Retinal pigment epithelial cell (primary cell): ENCODE measurements at regions not wholly inside any gene's neighbourhood (a gene's known extent, or its start where the extent isn't known, plus 50 kb on each side); places are given as distances from the start of the nearest gene placed in this dataset.

ENCODE experiments used
- DNase-seq: peaks from one replicate; pipeline ENCODE4 v3.0.0-alpha.2; 2010; ENCODE audit warnings: low read depth
- H3K4me3 ChIP-seq: 2 replicates; pipeline ENCODE4 v1.5.1; 2011; ENCODE audit warnings: mild to moderate bottlenecking, low read length, control low read depth, moderate library complexity
- TF ChIP-seq, protein P1 (sequence below): conservative IDR thresholded peaks from 2 replicates; pipeline ENCODE4 v1.5.1; 2011; ENCODE audit warnings: low read depth, low read length, control low read depth, inconsistent platforms

DNA sequence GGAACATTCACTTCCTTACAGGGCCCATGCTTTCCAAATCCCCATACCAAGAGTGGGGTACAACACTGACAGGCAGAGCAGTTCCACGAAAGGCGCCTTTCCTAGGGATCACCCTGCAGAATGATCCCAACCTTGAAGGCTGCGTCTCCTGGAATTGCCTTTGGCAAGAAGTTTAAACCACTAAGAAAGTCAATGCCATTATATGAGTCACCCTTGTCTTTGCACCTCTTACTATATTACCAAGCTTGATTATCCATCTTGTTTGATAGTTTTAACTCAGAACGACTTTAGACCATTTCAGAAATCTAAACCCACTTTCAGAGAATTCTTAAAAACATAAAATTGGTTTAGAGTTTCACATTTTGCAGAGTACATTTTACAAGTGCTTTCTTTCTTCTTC is 282.1 kb downstream of the ARHGAP12 start:
- TF ChIP-seq, protein P1, sequence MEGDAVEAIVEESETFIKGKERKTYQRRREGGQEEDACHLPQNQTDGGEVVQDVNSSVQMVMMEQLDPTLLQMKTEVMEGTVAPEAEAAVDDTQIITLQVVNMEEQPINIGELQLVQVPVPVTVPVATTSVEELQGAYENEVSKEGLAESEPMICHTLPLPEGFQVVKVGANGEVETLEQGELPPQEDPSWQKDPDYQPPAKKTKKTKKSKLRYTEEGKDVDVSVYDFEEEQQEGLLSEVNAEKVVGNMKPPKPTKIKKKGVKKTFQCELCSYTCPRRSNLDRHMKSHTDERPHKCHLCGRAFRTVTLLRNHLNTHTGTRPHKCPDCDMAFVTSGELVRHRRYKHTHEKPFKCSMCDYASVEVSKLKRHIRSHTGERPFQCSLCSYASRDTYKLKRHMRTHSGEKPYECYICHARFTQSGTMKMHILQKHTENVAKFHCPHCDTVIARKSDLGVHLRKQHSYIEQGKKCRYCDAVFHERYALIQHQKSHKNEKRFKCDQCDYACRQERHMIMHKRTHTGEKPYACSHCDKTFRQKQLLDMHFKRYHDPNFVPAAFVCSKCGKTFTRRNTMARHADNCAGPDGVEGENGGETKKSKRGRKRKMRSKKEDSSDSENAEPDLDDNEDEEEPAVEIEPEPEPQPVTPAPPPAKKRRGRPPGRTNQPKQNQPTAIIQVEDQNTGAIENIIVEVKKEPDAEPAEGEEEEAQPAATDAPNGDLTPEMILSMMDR = no peak
- H3K4me3 ChIP-seq = no peak overlapping the region
- no peak for DNase-seq

- no peak for DNase-seq
- TF ChIP-seq, protein P1 = no peak
- H3K4me3 ChIP-seq = no peak overlapping the region
Measured at GRCh38 chr10:31645786-31646185, 282.8 kb downstream of the ARHGAP12 start.

DNA sequence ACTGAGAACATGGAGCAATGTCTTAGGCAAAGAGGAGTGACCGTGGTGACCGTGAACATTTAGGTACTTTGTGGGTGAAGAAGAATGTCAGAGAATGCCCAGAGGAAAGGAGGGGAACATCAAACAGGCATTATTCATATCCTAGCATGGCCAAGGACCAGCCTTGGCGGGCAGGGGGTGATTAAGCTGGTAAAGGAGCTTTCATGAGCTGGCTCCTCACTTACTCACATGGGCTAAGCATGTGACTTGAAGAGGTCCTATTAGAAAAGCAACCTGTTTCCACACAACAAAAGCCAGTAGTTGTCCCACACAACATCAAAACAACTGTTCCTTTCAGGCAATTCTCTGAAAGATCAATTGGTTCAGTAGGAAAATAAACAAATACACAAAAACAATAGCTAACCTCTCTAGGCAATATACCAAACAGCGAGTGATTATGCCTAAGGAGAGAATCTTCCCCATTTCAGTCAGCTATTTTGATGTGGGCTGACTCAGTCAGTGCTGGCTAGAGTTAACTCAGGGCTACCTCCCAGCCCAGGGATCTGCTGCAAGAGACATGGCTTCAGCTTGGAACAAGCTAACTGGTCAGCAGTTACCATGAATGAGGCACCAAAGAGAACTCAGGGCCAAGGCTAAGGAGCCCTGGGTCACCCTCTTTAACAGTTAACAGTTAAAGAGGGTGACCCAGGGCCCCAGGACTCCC is 283.5 kb downstream of the ARHGAP12 start:
- no peak overlapping the region for H3K4me3 ChIP-seq
- no peak for DNase-seq
- TF ChIP-seq, protein P1 = no peak

DNA sequence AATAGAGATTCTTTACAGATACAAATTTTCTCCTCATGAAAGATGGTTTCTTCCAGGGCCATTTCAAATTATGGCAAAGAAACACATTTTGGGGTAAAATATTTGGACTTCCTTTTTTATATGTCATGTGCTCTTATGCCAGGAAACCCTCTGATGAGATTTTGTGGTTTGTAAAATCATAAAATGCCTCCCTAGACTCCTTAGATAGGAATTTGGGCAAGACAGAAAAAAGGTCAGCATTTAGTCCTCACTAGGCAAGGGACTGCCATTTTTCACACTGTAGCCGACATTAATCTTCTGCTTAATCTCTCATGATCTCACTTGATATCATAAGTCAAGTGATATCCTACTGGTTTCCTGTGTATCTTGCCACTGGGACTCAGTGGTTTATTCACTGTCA is 286.4 kb downstream of the ARHGAP12 start:
- TF ChIP-seq, protein P1 = no peak
- no peak overlapping the region for H3K4me3 ChIP-seq
- DNase-seq = no peak

- TF ChIP-seq, protein P1 = no peak
- DNase-seq = no peak
- H3K4me3 ChIP-seq = no peak overlapping the region
Measured at GRCh38 chr10:31635415-31636065, 293.1 kb downstream of the ARHGAP12 start.

DNA sequence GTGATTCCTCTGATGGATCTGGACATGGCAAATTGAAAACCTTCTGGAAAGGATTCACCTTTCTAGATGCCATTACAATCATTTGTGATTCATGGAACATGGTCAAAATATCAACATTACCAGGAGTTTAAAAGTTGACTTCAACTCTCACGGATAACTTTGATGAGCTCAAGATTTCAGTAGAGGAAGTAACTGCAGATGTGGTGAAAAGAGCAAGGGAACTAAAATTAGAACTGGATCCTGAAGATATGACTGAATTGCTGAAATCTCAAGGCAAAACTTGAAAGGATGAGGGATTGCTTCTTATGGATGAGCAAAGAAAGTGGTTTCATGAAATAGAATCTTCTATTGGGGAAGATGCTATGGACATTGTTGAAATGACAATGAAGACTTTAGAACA is 293.6 kb downstream of the ARHGAP12 start:
- DNase-seq = no peak
- no peak overlapping the region for H3K4me3 ChIP-seq
- TF ChIP-seq, protein P1 = no peak
